GM12878 (cell line): ENCODE measurements at regions not wholly inside any gene's neighbourhood (a gene's known extent, or its start where the extent isn't known, plus 50 kb on each side); places are given as distances from the start of the nearest gene placed in this dataset.

Experiments used
- CHD2 ChIP-seq: IDR thresholded peaks from 2 replicates; pipeline ENCODE4 v1.6.1; 2011; ENCODE audit warnings: low read depth, low read length, improper control_type of control experiment, borderline replicate concordance
- JUND ChIP-seq: IDR thresholded peaks from 2 replicates; pipeline ENCODE4 v1.6.1; 2012; ENCODE audit warnings: low read depth, mild to moderate bottlenecking, low read length, improper control_type of control experiment, moderate library complexity
- MXI1 ChIP-seq: fragments of 150-350 bp; IDR thresholded peaks from 2 replicates; pipeline ENCODE4 v1.6.1; 2011; ENCODE audit warnings: low read depth, mild to moderate bottlenecking, inconsistent platforms, low read length, improper control_type of control experiment

DNA sequence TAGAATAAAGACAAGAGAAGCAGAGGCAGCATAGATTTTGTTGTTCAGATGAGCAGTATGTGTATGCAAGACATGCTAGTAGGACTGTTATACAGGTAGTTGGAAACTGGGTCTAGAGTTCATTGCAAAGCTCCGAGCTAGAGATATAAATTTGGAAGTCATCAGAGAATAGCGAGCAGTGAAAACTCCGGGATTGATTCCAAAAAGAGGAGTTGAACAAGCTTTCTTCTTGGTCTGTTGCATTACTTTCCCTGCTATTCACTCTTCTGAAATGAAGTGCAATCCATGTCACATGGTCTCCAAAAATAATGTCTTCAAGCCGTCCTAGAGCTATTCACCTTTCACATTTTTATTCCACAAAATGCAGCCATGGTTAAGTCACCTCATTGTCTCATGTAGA lies 67.9 kb upstream of the ZNF462 start:
- TF ChIP-seq JUND (no peak), CHD2 (no peak), MXI1 (no peak)
